ENCODE measurements at regions not wholly inside any gene's neighbourhood (a gene's known extent, or its start where the extent isn't known, plus 50 kb on each side); places are given as distances from the start of the nearest gene placed in this dataset.
A peak's percentile ranks its signal among the peaks of the same experiment; 100 is the strongest.

DNA sequence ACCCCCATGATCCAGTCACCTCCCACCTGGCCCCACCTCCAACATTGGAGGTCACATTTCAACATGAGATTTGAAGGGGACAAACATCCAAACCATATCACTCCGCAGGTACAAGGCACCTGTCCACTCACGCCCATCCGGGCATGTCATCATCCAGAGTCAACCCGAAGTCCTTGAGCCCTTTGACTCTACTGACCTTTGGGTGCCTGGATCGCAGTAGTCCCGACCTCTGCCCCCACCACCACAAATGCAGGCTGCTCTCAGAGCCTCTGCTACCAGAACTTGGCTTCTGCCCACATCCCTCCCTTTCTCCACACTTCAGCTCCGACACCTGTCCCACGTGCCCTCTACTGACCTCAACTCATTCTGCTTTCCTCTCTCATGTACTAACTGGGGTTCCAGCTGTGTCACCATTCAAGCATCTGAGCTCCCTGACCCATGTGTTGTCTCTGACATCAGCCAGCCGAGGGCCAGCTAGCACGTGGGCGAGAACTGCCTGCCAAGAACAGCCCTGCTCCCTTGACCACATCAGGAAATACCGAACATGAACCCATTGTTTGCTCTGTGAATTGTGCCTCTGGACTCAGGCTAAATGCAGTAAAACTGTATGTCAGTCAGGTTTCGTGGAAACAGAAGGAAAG, 498.3 kb upstream of the SULF2 start (continued):
- TF ChIP-seq MED13 (CRISPR knock-in tag; IDR thresholded peaks at IDR 0.05) (no peak), ZC3H13 (CRISPR knock-in tag; IDR thresholded peaks at IDR 0.05) (0 out of 2 replicates have a peak, but pooled peaks have one; percentile 53), ARHGAP35 (CRISPR knock-in tag; IDR thresholded peaks at IDR 0.05; ENCODE audit: borderline replicate concordance) (no peak), ZNF749 (CRISPR knock-in tag; IDR thresholded peaks at IDR 0.05; ENCODE audit: borderline replicate concordance) (no peak), DR1 (CRISPR knock-in tag; IDR thresholded peaks at IDR 0.05) (no peak), NBN (conservative IDR thresholded peaks at IDR 0.05) (no peak), ZNF850 (CRISPR knock-in tag; conservative IDR thresholded peaks at IDR 0.05) (no peak), KAT2B (IDR thresholded peaks at IDR 0.05; ENCODE audit: borderline replicate concordance, low read depth, low read length) (no peak), CENPX (CRISPR knock-in tag; IDR thresholded peaks at IDR 0.05) (no peak), ZFP62 (CRISPR knock-in tag; IDR thresholded peaks at IDR 0.05) (no peak), MTF1 (CRISPR knock-in tag; IDR thresholded peaks at IDR 0.05) (no peak), U2AF1 (optimal IDR thresholded peaks at IDR 0.05; ENCODE audit: low read depth, low read length) (no peak), ERF (CRISPR knock-in tag; IDR thresholded peaks at IDR 0.05) (peak; percentile 89), ZNF839 (CRISPR knock-in tag; IDR thresholded peaks at IDR 0.05; ENCODE audit: borderline replicate concordance) (no peak; the same call in 1 of the 2 replicates), NFATC3 (CRISPR knock-in tag; IDR thresholded peaks at IDR 0.05) (no peak), NCOA5 (CRISPR knock-in tag; IDR thresholded peaks at IDR 0.05) (no peak), MEIS1 (CRISPR knock-in tag; IDR thresholded peaks at IDR 0.05; ENCODE audit: borderline replicate concordance) (no peak), ZNF253 (CRISPR knock-in tag; IDR thresholded peaks at IDR 0.05; ENCODE audit: borderline replicate concordance) (peak; percentile 80; the same call in 1 of the 2 replicates), ZNF879 (CRISPR knock-in tag; IDR thresholded peaks at IDR 0.05) (no peak), MLLT10 (CRISPR knock-in tag; IDR thresholded peaks at IDR 0.05) (no peak), TEAD3 (CRISPR knock-in tag; optimal IDR thresholded peaks at IDR 0.05; ENCODE audit: borderline replicate concordance) (peak; percentile 88), TGIF2 (CRISPR knock-in tag; IDR thresholded peaks at IDR 0.05) (peak; percentile 76; the same call in 1 of the 2 replicates)
- TF ChIP-seq, protein P1, sequence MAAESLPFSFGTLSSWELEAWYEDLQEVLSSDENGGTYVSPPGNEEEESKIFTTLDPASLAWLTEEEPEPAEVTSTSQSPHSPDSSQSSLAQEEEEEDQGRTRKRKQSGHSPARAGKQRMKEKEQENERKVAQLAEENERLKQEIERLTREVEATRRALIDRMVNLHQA (CRISPR knock-in tag; IDR thresholded peaks at IDR 0.05), result no peak
- TF ChIP-seq, protein P2, sequence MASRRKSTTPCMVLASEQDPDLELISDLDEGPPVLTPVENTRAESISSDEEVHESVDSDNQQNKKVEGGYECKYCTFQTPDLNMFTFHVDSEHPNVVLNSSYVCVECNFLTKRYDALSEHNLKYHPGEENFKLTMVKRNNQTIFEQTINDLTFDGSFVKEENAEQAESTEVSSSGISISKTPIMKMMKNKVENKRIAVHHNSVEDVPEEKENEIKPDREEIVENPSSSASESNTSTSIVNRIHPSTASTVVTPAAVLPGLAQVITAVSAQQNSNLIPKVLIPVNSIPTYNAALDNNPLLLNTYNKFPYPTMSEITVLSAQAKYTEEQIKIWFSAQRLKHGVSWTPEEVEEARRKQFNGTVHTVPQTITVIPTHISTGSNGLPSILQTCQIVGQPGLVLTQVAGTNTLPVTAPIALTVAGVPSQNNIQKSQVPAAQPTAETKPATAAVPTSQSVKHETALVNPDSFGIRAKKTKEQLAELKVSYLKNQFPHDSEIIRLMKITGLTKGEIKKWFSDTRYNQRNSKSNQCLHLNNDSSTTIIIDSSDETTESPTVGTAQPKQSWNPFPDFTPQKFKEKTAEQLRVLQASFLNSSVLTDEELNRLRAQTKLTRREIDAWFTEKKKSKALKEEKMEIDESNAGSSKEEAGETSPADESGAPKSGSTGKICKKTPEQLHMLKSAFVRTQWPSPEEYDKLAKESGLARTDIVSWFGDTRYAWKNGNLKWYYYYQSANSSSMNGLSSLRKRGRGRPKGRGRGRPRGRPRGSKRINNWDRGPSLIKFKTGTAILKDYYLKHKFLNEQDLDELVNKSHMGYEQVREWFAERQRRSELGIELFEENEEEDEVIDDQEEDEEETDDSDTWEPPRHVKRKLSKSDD (CRISPR knock-in tag; IDR thresholded peaks at IDR 0.05; ENCODE audit: low read depth), result no peak
- TF ChIP-seq, protein P3, sequence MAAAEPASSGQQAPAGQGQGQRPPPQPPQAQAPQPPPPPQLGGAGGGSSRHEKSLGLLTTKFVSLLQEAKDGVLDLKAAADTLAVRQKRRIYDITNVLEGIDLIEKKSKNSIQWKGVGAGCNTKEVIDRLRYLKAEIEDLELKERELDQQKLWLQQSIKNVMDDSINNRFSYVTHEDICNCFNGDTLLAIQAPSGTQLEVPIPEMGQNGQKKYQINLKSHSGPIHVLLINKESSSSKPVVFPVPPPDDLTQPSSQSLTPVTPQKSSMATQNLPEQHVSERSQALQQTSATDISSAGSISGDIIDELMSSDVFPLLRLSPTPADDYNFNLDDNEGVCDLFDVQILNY (CRISPR knock-in tag; conservative IDR thresholded peaks at IDR 0.05), result no peak
